C4-2B (cell line): ENCODE measurements at regions not wholly inside any gene's neighbourhood (a gene's known extent, or its start where the extent isn't known, plus 50 kb on each side); places are given as distances from the start of the nearest gene placed in this dataset.

Experiments used
- ZFX ChIP-seq: fragments of 450-650 bp; IDR thresholded peaks from 2 replicates; pipeline ENCODE4 v1.6.1; 2017
- TF ChIP-seq, protein P1 (sequence below): fragments of 450-650 bp; conservative IDR thresholded peaks from 2 replicates; pipeline ENCODE4 v1.5.1; 2017; ENCODE audit warnings: mild to moderate bottlenecking

- TF ChIP-seq, protein P1, sequence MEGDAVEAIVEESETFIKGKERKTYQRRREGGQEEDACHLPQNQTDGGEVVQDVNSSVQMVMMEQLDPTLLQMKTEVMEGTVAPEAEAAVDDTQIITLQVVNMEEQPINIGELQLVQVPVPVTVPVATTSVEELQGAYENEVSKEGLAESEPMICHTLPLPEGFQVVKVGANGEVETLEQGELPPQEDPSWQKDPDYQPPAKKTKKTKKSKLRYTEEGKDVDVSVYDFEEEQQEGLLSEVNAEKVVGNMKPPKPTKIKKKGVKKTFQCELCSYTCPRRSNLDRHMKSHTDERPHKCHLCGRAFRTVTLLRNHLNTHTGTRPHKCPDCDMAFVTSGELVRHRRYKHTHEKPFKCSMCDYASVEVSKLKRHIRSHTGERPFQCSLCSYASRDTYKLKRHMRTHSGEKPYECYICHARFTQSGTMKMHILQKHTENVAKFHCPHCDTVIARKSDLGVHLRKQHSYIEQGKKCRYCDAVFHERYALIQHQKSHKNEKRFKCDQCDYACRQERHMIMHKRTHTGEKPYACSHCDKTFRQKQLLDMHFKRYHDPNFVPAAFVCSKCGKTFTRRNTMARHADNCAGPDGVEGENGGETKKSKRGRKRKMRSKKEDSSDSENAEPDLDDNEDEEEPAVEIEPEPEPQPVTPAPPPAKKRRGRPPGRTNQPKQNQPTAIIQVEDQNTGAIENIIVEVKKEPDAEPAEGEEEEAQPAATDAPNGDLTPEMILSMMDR: no peak
- TF ChIP-seq ZFX: no peak
These were observed 291.4 kb downstream of the KLF6 start for GRCh38 chr10:3493621-3494020.
